IPS-NIHi11 (cell line): ENCODE measurements at regions not wholly inside any gene's neighbourhood (a gene's known extent, or its start where the extent isn't known, plus 50 kb on each side); places are given as distances from the start of the nearest gene placed in this dataset.

Source experiments
- DNase-seq: peaks from one replicate; pipeline ENCODE4 v3.0.0; 2012; ENCODE audit warnings: mixed read lengths, low spot score

DNA sequence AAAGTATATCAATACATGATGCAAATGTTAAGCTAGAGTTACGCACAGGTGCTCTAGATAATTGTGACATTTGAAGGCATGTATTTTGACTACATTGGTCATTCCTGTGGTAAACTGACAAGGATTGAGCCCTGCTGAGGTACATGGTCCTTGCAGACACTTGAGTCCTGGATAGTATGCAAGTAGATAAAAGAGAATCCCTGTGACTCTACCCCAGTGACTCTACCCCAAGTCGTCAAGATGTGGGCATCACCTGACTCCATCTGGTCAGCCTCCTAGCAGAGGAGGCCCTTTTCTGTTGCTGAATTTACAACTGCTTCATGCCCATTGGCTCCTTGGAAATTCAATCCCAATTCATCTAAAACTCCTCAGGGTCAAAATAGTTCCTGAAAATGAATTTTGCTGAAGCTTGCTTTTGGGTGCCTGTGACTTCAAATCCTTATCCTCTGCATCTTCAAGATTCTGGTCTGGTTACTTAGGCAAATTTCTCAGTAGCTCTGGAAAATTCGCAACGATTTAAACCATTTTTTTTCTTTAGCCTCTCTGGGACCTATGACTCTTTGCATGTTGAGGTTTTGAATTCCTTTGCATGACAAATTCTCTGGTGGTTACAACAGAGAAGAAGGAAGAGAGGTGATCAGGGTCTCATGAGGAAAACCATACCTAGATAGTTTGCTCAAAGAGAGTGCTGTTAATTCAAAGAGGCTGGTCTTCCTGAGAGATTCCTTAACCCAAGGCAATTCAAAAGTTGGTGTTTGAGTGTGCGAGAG, 422.1 kb downstream of the FGF9 start:
- DNase-seq: no peak

DNA sequence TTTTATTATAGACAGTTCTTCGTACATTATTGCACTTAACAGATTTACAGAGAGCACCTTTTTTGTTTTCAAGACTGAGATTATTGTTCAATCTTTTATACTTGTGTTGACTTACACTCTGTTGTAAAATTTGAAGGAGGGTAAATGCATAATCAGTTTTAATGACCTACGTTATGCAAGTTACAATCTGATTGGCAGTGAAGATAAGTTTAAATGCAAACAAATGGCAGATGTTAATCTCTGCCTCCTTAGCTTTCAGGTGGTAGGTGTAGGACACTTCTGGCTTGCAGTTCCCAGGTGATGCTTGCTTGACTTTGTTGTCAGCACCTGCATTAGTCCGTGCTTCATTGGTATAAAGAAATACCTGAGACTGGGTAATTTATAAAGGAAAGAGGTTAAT, 424.9 kb downstream of the FGF9 start:
- DNase-seq: no peak

DNA sequence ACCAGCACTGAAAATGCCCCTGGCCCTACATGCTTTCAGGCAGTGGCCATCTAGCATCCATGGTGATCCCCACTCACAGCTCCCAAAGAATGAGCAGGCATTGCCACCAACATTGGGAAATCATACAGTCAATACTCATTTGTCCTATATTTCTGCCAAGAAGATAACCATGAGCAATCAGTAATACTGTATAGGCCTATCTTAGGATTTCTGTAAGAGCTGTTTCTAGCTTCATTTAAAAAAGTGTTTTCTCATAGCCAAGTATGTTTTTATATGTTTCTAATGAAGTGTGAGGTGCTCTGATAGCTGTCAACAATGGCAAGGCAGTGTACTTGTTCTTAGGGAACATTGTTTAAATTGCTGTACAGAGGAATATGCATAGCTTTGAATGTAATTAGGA, 428.7 kb downstream of the FGF9 start:
- no peak for DNase-seq

DNA sequence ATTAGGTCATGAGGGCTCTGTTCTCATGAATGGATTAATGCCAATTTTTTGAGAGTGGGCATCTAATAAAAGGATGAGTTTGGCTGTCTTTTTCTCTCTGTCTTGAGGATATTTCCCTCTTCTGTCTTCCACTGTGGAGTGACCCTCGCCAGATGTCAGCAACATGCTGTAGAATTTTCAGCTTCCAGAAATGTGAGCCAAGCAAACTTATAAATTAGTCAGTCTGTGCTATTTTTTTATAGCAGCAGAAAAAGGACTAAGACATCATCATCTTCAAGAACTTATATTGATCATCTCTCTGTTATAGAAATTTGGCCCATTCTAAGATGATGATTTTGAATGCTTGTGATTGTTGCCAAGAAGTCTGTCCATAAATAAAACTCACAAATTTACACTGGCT, 431.4 kb downstream of the FGF9 start:
- no peak for DNase-seq

- DNase-seq: peak; percentile 34
These were observed 432.5 kb downstream of the FGF9 start for GRCh38 chr13:22103046-22104027.

- DNase-seq: no peak
These were observed 435.2 kb downstream of the FGF9 start for GRCh38 chr13:22106058-22106457.

GRCh38 chr13:22107549-22107948, 436.7 kb downstream of the FGF9 start:
- no peak for DNase-seq

DNA sequence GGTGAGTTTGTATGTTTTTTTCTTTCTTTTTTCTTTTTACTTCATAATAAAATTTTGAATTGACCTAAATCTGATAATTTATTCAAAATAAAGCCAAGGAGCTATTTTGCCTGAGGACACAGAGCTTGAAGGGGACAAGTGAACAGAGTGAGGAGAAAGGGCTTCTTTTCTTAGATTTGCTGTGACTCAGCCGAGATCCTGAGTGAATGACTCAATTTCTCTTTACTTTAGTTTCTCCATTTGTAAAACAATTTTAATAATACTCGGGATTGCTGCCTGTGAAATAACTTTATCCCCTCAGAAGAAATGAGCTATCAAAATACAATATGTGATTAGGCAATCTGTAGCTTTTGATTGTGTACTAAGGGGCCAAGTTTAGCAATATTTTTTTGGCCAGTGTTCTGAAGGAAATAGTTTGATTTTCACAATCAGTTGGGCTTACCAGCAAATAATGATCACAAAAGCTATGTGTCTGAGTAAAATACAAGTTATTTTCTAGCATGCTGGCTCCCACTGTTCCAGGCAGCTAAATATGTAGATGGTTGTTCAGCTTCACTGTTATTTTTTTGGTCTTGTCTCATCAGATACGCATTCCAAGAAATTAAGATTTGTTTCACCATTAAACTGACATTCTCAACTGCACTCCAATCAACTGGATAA, 437.5 kb downstream of the FGF9 start:
- DNase-seq: no peak

DNA sequence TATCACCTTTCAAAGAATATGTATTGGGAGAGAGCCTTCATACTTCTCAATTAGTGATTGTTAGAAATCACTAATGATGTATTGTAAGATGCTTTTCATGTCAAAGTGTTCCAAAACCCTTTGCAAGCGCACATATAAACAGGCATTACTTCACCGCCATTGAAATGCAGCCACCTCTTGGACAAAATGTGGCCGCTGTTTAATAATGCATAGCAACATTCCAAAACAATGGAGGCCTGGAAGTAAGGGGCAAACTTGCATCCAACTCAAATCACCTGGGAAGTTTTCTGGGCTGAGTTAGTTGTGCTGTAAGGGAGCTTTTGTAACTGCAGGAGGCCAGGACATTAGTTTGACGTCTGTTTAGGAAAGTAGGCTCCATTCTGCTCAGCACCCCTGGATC, 438.1 kb downstream of the FGF9 start:
- DNase-seq: no peak

DNA sequence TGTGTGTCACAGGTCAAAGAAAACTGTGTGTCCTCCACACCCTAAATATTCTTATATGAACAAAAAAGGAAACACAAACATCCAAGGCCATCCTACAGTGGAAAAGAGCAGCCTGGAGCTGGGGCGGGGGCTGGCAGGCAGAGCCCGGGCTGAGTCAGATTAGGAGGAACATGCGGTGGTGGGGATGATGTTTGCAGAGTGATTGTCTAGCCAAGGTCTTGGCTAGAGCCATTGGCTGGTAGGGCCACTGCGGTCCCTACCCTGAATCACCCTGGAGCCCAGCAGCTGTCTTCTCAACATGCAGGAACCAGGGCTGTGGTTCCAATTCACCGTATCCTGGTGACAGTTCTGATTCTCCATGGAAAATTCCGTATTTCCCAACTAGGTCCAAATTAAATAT, 439.5 kb downstream of the FGF9 start:
- DNase-seq: no peak

- no peak for DNase-seq
These were observed 440.4 kb downstream of the FGF9 start for GRCh38 chr13:22111152-22111783.

DNA sequence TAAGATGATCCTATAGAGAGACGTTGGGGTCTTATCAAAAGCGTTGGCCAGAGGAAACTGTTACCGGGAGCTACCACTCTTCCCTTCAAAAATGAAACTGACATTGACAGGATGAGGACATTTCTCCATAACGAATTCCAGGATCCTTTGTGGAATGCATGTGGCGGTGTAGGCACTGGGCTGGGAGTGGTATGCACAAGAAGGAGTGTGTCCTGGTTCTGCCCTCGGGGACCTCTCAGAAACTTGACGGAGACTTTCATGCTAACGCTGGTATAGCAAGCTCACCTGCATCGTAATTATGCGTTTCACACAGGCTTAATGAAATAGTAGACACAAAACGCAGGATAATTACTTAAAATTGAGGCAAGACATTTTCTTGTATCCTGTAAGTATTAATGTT, 441.1 kb downstream of the FGF9 start:
- DNase-seq: no peak

DNA sequence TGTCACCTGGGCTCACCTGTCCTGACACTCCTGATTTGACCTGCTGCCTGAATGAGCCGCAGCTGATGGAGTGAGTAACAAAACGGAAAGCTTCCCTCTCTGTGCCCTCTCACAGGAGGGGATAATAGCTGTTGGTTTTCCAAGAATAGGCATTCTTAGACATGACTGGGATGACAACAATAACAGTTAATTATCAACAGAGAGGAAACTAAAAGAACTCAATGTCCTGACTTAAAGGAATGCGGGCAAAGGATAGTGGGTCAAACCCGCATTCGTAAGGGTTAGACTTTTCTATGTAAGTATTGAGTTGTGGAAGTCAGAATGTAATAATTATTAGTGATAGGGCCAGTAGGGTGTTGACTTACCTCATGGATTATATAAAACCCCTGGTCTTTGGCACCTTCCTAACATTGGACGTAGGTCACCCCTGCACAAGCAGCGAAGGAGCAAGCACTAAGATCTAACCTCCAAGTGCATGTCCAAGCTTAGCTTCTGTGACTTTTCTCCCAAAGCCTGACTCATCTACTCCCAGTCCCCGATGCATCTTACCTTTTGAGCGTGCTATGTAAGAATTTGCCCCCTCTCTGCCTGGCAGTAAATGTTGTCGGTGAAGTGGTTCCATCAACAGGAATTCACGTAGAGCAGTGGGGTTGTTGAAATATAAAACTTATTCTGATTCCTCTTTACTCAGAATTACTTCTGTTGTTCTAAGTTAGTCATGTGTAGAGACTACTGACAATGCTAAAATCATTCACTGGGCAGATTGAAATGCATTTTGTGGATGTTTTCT, 442.3 kb downstream of the FGF9 start:
- DNase-seq: no peak

DNA sequence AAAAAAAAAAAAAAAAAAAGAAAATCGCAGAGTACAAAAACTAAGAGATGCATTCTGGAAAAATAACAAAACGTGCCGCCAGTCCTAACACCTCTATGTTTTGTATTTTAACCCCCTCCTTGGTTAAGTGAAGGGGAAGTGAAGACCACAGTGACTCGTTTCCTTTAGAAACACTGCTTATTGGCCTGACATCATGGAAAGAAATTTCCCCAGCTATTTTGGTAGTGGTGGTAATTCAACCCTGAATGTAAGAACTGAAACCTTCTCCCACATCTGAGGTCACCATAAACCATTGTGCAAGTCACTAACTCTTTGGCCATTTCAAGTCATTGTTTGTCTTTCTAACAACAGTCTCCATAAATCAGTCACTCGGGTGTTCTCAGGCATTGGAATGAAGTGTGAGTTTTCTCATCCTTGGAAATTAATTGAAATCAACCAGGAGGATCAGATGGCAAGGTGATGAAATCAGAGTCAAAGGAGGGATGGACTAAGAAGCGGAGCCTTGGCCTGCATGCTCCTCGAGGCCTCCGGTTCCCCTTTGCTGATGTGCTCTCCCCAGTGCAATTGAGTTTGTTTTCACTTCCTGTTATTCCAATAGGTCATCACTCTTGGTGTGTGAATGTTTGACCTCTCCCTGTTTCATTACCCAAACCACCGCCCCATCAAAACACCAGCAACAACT, 443.9 kb downstream of the FGF9 start:
- DNase-seq: no peak

GRCh38 chr13:22118158-22118557, 447.3 kb downstream of the FGF9 start:
- no peak for DNase-seq

- no peak for DNase-seq
These were observed 449.8 kb downstream of the FGF9 start for GRCh38 chr13:22120646-22121045.

DNA sequence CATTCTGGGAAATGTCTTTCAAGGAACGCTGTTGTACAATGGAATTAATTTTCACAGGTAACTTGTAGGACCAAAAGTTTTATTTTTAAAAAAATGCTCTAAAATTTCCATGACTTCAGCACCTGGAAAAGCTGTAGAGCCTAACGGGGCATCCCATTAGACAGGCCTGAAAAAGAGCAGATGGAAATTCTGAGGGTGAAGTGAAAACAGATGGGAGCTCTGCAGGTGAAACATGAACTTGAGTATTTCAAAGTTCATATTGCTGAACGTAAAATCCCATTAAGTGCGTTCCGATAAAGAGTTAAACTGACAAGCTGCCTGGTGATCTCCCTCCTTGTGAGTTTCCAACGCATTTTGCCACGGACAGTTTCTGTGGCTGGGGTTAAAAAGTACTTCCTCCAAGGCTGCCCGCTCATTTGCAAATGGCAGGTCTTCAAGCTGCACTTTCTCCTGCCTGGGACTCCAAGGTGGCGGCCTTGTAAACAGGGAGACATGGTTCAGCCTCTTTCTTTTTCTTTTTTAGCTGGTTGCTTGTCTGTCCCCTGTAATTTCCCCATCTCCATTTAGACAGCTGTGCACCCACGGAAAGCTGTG, 450.4 kb downstream of the FGF9 start:
- no peak for DNase-seq

DNA sequence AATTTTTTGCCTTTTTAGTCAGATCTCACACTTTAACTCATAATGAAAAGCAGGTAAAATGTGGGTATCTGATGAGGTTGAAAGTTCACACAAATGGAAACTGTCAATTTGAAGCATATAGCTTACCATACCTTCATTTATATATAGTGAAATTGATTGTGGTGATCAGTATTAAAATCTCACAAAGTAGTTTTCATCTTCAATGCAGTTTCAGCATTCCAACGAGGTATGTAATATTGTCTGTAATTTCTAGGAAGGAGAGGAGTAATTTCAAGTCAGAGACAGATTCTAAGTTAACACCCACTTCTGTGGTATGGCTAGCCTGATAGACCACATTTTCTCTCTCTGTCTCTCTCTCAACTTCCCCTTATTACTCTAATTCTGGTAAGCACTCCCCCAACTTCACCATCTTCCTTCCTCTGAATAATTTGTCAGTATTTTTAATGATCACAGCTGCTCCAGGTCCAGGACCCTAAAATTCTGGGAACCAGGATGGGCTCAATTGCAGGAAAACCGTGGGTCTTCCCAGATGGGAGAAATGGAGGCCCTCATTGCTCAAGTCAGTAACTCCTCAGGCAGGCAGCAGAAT, 455.7 kb downstream of the FGF9 start:
- DNase-seq: no peak

- no peak for DNase-seq
These were observed 456.6 kb downstream of the FGF9 start for GRCh38 chr13:22127277-22128164.
